ENCODE measurements at regions not wholly inside any gene's neighbourhood (a gene's known extent, or its start where the extent isn't known, plus 50 kb on each side); places are given as distances from the start of the nearest gene placed in this dataset.

DNA sequence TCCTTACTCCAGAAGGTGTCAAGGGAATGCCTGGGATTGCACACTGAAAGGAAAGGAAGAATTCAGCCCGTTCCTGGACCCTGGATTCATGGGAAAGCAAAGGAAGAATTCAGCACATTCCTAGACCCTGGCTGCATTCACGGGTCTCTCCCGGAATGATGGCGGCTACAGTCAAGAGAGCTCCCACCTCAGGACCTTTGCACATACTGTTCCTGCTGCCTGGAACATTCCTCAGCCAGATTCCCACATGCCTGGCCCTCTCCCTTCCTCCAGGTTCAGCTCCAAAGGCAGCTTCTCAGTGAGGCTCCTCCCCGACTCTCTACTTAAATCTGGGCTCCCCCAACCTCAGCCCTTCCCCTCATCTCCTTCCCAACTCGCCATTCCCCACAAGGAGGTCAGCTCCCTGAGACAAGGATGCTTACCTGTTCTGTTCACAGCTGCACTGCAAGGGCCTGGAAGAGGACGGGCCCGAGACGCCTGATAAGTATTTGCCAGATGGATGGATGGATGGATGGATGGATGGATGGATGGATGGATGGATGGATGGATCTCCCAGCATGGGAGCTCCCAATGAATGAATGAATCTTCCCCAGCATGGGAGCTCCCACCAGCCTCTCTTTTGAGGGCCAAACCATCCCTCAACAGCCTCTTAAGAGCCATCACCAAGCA, 77.4 kb downstream of the NCOR2 start:
- no peak for DNase-seq

DNA sequence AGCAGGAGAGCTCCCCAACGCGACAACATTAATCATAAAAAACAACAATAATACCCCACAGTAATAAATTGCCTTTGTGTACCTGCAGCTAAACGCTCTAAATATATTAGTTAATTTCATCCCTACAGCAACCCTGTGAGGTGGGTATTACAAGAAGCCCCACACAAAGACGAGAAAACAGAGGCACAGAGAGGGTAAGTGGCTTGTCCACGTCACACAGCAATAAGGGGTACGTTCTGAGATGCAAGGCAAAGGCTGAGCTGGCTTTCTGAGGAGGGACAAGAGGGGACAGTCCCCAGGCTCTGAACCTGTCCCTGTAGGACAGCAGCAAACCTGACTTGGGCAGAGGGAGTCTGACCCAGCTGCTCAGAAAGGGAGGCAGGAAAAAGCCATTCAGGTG, 78.2 kb downstream of the NCOR2 start:
- DNase-seq, result no peak

DNA sequence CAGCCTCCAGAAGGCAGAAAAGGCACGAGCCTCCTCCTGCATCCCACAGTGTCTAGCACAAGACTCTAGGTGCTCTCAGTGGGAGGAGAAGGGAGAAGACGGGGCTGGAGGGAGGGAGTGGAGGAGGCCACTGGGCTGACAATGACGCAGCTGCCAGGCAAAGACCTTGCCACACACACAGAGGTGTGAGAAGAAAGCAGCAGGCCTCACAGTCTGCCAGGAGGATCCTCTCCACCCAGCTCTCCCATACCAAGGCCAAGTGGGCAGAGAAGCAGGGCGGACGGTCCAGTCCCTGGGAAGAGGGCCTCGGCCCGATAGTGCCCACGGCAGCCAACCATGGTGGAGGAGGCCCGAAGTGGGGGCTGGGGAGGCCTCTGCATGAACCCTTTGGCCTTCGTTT, 78.9 kb downstream of the NCOR2 start:
- DNase-seq, result no peak

DNA sequence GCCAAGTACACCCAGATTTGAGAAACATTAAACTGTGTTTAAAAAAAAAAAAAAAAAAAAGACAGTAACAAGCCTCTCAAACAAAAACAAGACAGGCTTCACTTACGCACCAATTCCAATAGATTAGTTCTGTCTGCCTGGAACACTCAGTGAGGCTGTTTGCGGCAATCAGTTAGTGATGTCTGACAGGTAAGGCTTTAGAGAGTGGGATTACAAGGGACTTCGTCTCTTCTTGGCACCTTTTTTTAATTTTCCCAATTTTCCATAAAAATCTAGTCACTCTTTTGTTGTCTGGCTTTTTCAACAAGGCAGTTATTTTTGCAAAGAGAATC, 79.6 kb downstream of the NCOR2 start:
- no peak for DNase-seq

DNA sequence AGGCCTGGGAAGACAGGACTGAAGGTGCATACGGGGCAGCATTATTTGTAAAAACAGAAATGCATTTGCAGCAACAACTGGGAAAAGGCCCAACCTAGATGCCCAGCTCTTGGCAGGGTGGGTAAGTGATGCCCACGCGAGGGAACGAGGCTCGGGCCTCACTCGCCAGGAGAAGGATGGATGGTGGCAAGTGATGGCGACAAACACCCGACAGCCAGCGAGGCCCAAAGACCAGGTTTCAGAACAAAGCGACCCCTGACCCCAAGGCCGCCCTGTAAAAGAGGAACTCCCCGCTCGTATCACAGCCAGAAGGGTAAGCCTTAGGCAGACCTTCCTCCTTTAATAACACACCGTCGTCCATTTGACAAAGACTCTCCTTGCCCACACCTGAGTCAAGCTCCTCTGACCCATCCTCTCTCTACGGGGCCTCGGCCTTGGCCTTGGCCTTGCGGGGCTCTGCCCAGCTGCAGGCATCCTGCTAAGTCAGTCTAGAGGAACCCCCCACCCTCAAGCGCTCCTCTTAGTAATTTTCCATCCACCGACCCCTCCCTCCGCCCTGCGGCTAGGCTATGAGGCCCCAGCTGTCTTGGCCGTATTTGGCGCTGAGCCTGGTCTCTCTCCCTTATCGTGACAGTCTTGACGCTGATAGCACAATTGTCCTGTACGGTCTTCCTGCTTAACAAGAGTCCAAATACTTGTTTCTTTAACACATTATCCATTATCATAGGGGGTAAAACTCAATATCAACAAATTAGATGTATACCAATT, 80.2 kb downstream of the NCOR2 start:
- peak in 2 of 3 donors; percentile 69 to 78 for DNase-seq

DNA sequence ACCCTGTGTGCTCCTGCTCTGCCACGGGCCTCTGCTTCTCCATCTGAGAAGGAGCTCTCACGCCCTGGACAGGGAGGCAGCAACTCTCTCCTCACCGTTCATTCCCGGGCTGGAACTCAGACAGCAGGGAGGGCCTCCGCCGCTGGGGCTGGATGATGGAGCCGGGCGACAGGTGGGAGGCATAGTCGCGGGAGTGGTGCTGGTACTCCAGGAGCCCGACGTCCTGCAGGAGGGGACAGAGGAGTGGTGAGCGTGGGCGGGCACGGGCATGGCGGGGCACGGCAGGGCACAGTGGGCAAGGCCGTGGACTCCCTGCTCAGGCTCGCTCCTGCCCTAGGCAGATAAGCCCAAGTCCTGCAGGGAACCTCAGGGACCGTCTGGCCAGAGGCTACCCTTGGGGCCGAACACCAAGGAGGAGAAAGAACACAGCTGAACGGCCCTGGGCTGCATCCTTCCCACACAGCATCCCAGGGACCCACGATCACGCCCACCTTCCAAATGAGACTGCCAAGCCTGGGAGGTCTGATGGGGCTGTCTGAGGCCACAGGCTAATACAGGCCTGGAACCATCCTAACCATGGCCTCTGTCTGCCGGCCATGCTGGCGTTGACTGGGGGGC, 81.0 kb downstream of the NCOR2 start:
- DNase-seq, result no peak

DNA sequence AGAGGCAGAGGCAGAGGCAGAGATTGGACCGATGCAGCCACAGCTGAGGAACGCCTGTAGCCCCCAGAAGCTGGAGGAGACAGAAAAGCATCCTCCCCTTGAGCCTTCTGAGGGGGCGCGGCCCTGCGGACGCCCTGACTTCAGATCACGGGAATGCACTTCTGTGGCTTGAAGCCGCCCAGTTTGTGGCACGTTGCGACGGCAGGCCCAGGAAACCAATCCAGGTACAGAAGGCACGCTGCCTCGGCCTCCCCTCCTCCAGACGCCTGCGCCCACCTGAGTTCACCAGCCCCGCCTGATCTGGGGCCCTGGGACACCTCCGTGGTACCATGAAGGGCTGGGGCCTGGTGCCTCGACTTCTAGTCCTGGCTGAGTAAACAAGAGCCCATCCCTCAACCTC, 82.0 kb downstream of the NCOR2 start:
- DNase-seq, result no peak

DNA sequence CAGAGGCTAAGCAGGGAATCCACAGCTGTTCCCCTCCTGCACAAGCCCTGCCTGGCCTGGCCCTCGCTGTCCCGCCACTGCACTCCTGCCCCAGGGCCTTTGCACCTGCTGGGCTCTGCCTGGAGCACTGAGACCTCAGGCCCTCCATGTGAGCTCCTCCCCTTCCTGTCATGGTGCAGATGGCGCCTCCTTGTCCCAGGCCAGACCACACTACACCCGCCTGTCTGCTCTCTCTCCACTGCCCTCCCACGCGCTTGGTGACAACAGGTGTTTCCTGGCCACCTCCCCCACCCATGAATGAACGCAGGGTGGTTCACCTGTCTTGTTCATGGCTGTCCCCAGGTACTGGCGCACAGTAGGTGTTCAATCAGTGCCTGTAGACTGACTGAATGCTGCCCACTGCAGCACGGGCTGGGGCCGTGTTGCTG, 82.9 kb downstream of the NCOR2 start:
- DNase-seq, result no peak

DNA sequence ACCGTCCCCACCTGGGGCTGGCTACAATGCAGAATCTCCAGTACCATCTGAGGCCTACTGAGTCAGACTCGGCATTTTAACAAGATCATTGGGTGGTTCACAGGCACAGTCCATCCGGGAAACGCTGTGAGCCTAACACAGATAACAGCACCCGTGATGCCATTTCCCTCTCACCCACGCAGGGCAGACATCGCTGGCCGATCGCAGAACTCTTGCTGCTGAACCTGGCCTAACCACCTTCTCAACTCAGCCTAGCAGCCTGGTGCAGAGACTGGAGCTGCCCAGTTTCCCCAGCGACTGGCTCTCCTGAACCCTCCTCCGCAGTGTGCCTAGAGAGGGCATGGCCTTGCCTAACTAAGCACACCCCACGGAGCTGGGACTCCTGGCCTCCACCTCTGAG, 83.3 kb downstream of the NCOR2 start:
- no peak for DNase-seq

DNA sequence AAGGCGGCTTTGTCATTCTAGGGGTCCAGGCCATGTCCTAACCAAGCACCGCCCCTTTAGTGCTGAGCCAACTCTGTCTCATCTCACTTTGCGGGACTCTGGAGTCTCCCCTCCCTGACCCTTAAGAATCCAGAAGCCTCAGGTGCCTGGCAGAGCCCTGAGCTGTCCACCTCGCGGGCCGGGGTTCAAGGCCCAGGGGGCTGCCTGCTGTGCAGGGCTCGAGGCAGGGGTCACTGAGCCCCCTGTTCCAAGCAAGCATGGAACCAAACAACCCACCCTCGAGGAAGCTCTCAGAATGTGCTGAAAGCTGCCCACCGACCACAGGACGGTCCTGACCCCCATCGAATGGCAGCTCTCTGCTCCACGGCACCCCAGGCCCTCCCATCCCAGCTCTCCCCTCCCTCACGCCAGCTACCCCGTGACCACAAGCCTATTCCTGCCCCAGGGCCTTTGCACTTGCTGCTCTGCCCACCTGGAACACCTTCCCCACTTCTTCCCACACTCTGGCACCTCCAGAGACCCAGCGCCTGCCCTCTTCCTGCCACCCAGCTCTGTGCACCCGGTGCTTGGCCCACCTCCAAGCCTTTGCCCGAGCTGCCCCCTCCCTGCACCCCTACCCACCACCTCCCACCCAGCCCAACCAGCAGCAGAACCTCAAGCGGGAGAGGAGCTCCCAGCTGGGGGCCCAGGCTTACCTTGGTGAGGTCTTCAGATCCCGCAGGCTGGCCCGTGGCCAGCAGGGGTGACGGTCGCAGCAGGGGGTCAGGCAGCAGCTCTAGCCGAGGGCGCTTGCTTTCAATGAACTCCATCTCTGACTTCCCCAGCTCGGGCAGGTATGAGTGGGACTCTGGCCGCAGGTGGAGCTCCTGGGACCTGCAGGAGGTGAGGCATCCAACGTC, 84.3 kb downstream of the NCOR2 start:
- DNase-seq, result no peak

DNA sequence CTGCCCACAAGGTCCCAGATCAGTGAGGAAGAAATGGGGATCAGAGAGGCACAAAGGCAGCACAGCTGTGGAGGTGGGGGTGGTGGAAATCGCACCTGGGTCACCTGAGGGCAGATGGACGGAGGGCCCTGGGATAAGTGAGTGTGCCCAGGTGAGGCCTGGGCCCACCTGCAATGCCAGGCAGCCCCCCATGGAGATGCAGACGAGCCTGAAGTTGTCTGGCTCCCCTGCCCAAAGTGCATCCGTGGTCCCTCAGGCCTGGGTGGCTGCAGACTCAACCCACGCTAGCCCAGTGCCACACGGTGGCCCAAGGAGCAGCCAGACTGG, 84.9 kb downstream of the NCOR2 start:
- no peak for DNase-seq

DNA sequence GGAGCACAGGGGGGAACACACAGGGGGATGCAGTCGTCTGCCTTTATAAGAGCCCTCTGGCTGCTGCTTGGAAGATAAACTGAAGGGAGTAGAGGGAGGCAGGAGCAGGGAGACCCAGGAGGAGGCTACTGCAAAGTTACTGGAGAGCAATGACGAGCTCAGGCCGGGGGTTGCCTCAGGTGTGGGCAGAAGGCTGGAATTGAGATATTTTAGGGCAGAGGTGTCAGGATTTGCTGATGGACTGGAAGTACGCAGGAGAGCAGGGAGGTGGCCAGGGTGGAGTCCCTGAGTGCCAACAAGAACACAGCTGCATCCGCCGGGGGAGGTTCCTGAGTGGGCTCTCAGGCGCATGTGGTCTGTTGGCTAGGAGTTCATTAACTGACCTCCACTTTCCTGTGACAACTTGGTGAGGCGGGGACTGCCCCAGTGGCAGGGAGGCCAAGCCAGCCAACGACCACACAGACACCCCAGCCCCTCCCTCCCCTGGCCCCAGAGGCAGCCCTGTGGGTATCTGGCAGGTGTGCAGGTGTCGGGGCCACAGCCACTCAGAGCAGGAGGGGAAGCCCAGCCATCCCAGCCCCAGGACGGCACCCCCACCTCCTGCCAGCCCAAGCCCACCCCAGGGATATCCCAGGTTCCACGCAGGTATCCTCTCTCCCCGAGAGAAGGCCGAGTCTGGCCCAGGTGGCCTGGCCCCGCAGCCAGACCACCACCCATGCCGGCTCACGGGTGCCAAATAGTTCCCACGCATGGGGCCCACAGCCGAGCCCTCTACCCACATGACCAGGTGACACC, 85.4 kb downstream of the NCOR2 start:
- no peak for DNase-seq

DNA sequence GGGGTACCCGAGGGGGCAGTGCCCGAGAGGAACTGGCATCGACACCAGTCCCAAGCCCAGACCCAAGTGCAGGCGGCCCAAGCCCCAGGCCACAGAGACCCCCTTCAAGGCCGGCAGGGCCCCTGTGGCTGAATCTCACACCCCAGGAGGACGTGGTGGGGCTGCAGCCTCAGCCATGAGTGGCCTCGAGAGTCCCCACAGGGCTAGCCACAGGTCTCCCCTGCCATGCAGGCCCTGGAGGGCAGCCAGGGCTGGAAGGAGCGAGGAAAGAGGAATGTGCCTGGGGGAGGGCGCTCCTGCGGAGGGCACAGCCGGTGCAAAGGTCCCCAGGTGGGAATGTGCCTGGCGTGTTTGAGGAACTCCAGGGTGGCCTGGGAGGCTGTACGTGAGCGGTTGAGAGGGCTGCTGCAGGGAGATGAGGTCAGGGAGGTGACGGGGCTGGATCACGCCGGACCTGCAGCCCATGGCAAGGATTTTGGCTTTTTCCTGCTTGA, 86.1 kb downstream of the NCOR2 start:
- DNase-seq, result no peak

DNA sequence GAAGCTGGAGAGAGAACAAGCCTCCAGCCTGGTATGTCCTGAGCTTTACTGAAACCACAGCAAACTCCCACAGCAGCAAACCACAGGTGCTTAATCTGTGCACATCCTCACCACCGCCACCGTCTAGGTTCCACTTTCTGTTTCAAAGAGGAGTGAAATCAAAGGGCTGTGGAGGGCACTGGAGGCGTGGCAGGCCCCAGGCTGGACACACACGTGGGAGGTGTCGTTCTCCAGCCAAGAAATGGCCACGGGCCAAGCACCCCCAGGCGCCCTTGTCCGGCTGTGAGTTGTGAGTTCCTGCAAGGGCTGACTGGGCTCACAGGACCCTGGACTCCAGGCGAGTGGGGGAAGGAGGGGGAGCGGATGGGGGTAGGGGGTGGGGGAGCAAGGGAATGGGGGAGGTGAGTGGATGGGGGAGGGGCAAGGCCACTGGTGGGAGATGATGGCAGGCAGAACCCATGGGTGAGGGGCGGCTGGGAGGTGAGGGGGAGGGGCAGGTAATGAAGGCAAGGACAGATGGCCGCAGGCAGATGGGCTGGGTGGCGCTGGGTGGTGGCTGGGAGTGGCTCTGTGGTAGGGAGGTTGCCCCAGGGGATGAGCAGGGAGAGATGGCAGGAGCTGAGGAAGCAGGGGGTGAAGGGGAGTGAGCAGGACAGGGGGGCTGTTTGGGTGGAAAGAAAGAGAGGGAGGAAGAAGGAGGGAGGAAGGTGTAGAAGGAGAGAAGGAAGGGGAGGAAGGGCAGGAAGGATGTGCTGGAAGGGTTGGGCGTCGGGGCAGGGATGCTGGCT, 86.7 kb downstream of the NCOR2 start:
- DNase-seq, result no peak

DNA sequence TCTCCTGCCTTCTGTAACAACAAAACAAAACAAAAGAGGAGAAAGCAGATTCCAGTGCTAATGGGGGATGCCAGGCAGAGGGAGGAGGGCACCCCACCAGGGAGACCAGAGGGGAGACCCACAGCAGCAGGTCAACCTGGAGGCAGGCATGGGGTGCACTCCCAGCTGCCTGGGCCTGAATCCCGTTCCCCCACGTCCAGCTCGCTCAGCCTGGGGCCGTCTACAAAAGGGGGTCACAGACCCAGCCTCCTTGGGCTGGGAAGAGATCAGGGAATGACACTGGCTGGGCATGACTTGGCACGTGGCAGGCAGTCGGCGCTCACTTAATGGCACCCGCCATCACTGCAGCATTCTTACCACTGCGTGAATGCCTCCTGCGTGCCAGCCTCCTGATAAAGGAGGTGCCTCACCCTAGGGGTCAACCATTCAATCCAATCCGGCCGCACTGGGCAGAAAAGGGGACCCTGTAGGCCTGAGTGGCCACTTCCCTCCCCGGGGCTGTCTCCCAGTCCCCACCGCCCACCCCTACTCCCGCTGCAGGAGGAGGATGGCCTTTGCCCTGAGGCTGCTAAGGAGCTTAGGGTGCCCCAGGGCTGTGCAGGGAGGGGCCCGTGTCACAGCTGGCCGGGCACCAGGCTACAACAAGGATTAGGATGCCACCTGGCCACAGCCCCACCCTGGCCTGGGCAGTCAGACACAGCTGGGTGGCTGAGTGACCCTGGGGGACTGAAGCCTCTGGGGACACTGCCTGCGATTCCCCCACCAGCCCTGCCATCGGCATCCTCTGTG, 87.5 kb downstream of the NCOR2 start:
- DNase-seq, result no peak

DNA sequence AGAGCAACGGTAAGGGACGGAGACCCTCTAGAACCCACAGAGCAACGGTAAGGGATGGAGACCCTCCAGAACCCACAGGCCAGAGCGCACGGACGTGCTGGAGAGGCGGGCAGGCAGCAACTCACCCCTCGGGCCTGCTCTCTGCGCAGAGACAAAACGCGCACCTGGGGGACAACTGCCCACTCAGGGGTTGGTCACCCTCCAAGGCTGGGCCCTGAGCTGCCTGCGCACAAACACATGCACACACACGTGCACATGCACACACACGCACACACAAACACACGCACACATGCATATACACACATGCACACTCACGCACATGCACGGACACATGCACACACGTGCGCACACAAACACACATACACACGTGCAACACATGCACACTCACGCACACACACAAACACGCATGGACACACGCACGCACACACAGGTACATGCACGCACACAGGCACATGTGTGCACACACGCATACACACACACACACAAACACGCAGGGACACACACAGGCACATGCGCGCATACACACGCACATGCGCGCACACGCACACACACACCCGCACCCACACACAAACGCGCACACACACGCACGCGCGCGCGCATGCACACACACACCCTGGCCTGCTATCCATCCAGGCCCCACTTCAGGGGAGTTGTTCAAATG, 88.3 kb downstream of the NCOR2 start:
- no peak for DNase-seq

DNA sequence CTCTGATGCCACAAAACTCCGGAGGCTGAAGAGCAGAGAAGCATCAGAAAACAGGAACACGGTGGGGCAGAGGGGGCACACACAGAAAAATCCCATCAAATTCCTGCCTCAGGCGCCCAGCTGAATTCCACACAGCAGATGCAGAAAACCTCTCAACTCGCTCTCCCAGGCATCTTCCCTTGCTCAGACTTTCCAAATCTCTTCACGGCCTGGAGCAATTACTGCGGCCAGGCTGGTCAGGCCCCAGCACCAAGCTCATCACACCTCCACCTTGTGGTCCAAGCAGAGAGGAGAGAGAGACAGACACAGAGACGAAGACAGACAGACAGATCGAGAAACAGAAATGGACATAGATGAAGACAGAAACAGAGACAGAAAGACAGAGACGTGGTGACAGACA, 89.0 kb downstream of the NCOR2 start:
- DNase-seq, result no peak

DNA sequence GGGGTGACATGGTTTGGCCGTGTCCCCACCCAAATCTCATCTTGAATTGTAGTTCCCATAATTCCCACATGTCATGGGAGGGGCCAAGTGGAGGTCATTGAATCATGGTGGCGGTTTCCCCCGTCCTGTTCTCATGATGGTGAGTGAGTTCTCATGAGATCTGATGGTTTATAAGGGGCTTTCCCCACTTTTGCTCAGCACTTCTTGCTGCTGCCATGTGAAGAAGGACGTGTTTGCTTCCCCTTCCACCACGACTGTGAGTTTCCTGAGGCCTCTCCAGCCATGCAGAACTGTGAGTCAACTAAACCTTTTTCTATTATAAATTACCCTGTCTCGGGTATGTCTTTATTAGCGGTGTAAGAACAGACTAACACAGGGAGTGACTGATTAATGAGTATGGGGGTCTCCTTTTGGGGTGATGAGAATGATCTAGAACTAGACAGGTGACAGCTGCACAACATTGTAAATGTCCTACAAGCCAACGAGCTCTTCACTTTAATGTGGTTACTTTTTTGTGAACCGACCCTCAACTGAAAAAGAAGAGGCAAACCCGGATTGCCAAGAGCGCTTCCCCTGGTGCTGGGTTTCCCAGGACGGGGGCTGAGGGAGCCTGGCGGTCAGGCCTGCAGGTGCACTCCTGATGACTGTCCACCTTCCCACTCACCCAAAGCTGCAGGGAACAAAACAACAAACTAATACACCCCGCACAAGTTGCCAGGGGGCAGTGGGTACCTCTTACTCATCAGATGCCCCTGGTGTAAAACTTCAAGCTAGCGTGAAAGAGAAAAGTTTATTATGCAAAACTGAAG, 90.1 kb downstream of the NCOR2 start:
- no peak for DNase-seq

Data from muscle of back (tissue), 3 donors.